Fibroblast of lung (primary cell): ENCODE measurements at regions not wholly inside any gene's neighbourhood (a gene's known extent, or its start where the extent isn't known, plus 50 kb on each side); places are given as distances from the start of the nearest gene placed in this dataset.

Experiments used
- DNase-seq, 2 donors: peaks; one replicate each; pipeline versions ENCODE4 v3.0.0 to v3.0.0-alpha.2; 2010; ENCODE audit warnings: low read depth in 2 of 2
- H2AFZ ChIP-seq: 2 replicates; pipeline ENCODE4 v1.5.1; 2012; ENCODE audit warnings: low read length, control low read depth, inconsistent platforms
- H3K27ac ChIP-seq: 2 replicates; pipeline ENCODE4 v1.5.1; 2011; ENCODE audit warnings: low read length, control low read depth; ENCODE audit not compliant: insufficient read depth
- H3K27me3 ChIP-seq: 2 replicates; pipeline ENCODE4 v1.5.1; 2011; ENCODE audit warnings: mild to moderate bottlenecking, low read length; ENCODE audit not compliant: control insufficient read depth, insufficient read depth
- H3K36me3 ChIP-seq: 2 replicates; pipeline ENCODE4 v1.5.1; 2011; ENCODE audit warnings: low read length; ENCODE audit not compliant: control insufficient read depth, insufficient read depth
- H3K4me1 ChIP-seq: 2 replicates; pipeline ENCODE4 v1.5.1; 2011; ENCODE audit warnings: low read length; ENCODE audit not compliant: control insufficient read depth, insufficient read depth; ENCODE audit errors: extremely low read depth
- H3K4me2 ChIP-seq: 2 replicates; pipeline ENCODE4 v1.5.1; 2011; ENCODE audit warnings: low read length, control low read depth; ENCODE audit not compliant: insufficient read depth; ENCODE audit errors: extremely low read depth
- H3K4me3 ChIP-seq, 4 experiments: fragments of 200-600 bp in 1 of 4; sonication (generic) in 1 of 4; replicated peaks in 1 of 4; 2 replicates each; pipeline ENCODE4 v1.5.1; 2011 to 2016; ENCODE audit warnings: low read length in 4 of 4, low read depth in 3 of 4, mild to moderate bottlenecking in 3 of 4, control low read depth in 2 of 4, inconsistent platforms in 1 of 4, mixed read lengths in 1 of 4; ENCODE audit not compliant: insufficient read depth in 1 of 4; ENCODE audit errors: control extremely low read depth in 1 of 4
- H3K79me2 ChIP-seq: 2 replicates; pipeline ENCODE4 v1.5.1; 2012; ENCODE audit warnings: mild to moderate bottlenecking, low read length, inconsistent platforms; ENCODE audit not compliant: control insufficient read depth, insufficient read depth
- H3K9ac ChIP-seq: 2 replicates; pipeline ENCODE4 v1.5.1; 2011; ENCODE audit warnings: mild to moderate bottlenecking, low read length, control low read depth; ENCODE audit not compliant: insufficient read depth
- H3K9me3 ChIP-seq: 2 replicates; pipeline ENCODE4 v1.5.1; 2012; ENCODE audit warnings: low read depth, low read length; ENCODE audit not compliant: control insufficient read depth, insufficient read depth
- H4K20me1 ChIP-seq: 2 replicates; pipeline ENCODE4 v1.5.1; 2011; ENCODE audit warnings: low read length; ENCODE audit not compliant: control insufficient read depth, insufficient read depth; ENCODE audit errors: extremely low read depth
- EZH2 ChIP-seq: IDR thresholded peaks from 2 replicates; pipeline ENCODE4 v1.5.1; 2012; ENCODE audit warnings: low read length, control low read depth, mild to moderate bottlenecking; ENCODE audit errors: missing control alignments
- TF ChIP-seq, protein P1 (sequence below), 2 donors: IDR thresholded peaks in 1 of 2; conservative IDR thresholded peaks in 1 of 2; 1 replicate in 1 of 2; 2 replicates in 1 of 2; pipeline ENCODE4 v1.5.1; 2011 to 2012; ENCODE audit warnings: low read length in 2 of 2, control low read depth in 1 of 2, inconsistent platforms in 1 of 2, low read depth in 1 of 2, mild to moderate bottlenecking in 1 of 2

DNA sequence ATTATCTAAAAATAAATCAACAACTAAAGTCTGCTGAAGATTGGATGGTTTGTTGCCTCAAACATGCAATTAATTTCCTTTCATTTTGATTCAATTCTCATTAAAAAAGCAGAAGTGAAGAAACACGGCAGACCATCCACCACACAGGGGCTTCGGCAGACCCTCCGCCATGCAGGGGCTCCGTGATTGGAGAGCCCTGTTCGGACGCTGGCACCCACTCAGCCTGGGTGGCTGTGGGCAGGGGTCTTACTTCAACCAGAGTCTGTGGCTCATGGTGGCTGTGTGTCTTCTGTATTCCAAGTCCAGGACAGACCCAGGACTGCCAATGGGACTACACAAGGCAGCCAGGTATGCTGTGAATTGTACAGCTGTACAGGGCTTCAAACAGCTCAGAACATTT is 86.9 kb upstream of the FRMD1 start:
- DNase-seq, result no peak
- Histone ChIP-seq H3K9me3 (no peaks in the 10 kb centered on the region), H3K9ac (no peak overlapping the region), H4K20me1 (no peaks in the 10 kb centered on the region), H3K27me3 (no peaks in the 10 kb centered on the region), H3K4me2 (no peak overlapping the region), H3K4me1 (no peaks in the 10 kb centered on the region), H3K27ac (no peak overlapping the region), H3K79me2 (no peaks in the 10 kb centered on the region), H3K4me3 (no peak overlapping the region), H2AFZ (no peak overlapping the region), H3K36me3 (no peaks in the 10 kb centered on the region)
- TF ChIP-seq, protein P1, sequence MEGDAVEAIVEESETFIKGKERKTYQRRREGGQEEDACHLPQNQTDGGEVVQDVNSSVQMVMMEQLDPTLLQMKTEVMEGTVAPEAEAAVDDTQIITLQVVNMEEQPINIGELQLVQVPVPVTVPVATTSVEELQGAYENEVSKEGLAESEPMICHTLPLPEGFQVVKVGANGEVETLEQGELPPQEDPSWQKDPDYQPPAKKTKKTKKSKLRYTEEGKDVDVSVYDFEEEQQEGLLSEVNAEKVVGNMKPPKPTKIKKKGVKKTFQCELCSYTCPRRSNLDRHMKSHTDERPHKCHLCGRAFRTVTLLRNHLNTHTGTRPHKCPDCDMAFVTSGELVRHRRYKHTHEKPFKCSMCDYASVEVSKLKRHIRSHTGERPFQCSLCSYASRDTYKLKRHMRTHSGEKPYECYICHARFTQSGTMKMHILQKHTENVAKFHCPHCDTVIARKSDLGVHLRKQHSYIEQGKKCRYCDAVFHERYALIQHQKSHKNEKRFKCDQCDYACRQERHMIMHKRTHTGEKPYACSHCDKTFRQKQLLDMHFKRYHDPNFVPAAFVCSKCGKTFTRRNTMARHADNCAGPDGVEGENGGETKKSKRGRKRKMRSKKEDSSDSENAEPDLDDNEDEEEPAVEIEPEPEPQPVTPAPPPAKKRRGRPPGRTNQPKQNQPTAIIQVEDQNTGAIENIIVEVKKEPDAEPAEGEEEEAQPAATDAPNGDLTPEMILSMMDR (conservative IDR thresholded peaks at IDR 0.05 in 1 of 2, IDR thresholded peaks at IDR 0.05 in 1 of 2; ENCODE audit: low read depth in 1 of 2, low read length in 2 of 2), result no peak
- no peak for TF ChIP-seq EZH2

DNA sequence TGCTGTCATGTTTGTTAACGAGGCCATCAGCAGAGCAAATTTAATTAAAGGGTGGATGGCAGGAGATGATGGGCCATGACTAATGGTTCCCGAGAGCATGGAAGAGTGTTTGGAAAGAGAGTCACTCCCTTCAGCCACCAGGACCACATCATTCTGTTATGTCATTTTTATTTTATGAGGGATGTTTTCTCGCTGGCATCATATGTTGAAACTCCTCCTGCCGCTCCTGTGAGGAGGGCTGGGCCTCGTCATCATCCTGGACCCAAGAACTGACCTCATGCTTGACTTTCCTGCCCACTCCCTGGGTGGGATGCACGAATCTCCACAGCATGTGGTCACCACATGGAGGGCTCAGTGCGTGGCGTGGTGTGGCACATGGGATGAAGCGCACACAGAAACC is 86.4 kb upstream of the FRMD1 start:
- Histone ChIP-seq H4K20me1 (no peaks in the 10 kb centered on the region), H3K27me3 (no peaks in the 10 kb centered on the region), H2AFZ (no peak overlapping the region), H3K27ac (no peak overlapping the region), H3K79me2 (no peaks in the 10 kb centered on the region), H3K4me2 (no peak overlapping the region), H3K9me3 (no peaks in the 10 kb centered on the region), H3K4me3 (no peak overlapping the region), H3K36me3 (no peaks in the 10 kb centered on the region), H3K9ac (no peak overlapping the region), H3K4me1 (no peaks in the 10 kb centered on the region)
- DNase-seq, result no peak
- TF ChIP-seq, protein P1 (conservative IDR thresholded peaks at IDR 0.05 in 1 of 2, IDR thresholded peaks at IDR 0.05 in 1 of 2; ENCODE audit: low read depth in 1 of 2, low read length in 2 of 2), result no peak
- TF ChIP-seq EZH2, result no peak

DNA sequence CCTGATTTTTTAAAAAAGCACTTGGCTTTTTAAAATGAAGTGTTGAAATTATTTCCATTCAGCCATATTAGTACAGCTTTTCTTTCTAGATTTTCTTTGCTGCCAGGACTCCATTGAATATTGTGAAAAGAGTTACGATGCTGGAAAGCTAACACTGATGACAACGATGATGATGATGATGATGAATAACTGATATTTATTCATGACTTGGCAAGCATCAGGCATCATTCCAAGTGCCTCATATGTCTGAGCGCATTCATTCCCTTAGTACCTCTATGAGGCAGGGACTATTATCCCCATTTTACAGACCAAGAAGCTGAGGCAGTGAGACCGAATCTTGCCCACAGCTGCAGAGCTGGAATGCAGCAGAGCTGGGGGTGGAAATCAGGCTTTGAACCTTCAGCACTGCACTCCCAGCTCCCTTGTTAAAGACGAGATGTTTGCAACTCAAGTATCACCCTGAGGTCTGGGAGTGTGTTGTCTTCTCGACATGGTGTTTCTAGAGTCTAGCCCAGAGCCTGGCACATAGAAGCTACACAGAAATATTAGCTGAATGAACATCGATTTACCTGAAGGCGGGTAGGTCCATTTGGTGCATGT is 85.5 kb upstream of the FRMD1 start:
- DNase-seq, result no peak
- no peaks in the 10 kb centered on the region for H4K20me1 ChIP-seq
- no peak overlapping the region for H3K9ac ChIP-seq
- no peaks in the 10 kb centered on the region for H3K79me2 ChIP-seq
- no peak overlapping the region for H3K4me3 ChIP-seq
- no peak overlapping the region for H3K27ac ChIP-seq
- H2AFZ ChIP-seq, result no peak overlapping the region
- no peaks in the 10 kb centered on the region for H3K9me3 ChIP-seq
- H3K4me1 ChIP-seq, result no peaks in the 10 kb centered on the region
- no peaks in the 10 kb centered on the region for H3K27me3 ChIP-seq
- no peak overlapping the region for H3K4me2 ChIP-seq
- H3K36me3 ChIP-seq, result no peaks in the 10 kb centered on the region
- TF ChIP-seq, protein P1 (conservative IDR thresholded peaks at IDR 0.05 in 1 of 2, IDR thresholded peaks at IDR 0.05 in 1 of 2; ENCODE audit: low read depth in 1 of 2, low read length in 2 of 2), result no peak
- no peak for TF ChIP-seq EZH2
